GM18511 (cell line): ENCODE measurements at regions not wholly inside any gene's neighbourhood (a gene's known extent, or its start where the extent isn't known, plus 50 kb on each side); places are given as distances from the start of the nearest gene placed in this dataset.

Experiments used
- ATAC-seq: cut with Tn5 transposase; IDR thresholded peaks from one replicate; pipeline ENCODE4 v1.9.1; 2021; ENCODE audit warnings: mild to moderate bottlenecking, moderate library complexity; ENCODE audit not compliant: unreplicated experiment

DNA sequence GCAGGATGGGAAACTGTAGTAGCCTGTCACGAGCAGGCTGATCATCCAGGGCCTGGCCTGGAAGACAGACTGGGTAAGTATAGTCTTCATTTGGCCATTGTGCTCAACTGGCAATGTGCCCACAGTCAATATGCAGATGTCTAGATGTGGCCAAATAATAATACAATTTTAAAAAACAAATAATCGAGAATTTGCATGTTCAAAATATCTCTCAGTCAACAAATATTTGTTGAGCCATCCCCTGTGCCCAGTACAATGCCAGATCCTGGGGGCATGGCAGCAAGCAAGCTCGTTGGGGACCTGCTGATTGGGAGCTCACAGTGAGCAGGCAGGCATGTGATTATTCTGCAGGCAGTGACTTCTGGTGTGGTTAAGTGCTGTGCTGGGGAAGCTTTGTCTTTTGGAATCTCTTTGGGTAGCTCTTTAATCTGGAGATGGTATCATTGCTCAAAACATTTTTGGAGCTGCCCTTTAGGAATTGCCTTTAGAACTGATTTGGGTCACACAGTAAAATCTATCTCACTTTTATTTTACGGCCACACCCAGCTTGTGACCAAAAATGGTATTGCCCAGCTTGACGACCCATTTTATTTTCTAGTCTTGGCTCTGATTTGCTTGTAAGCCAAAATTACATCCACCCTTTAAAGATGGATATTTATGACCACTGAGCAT lies 92.2 kb downstream of the PLCE1 start:
- ATAC-seq, result no peak

DNA sequence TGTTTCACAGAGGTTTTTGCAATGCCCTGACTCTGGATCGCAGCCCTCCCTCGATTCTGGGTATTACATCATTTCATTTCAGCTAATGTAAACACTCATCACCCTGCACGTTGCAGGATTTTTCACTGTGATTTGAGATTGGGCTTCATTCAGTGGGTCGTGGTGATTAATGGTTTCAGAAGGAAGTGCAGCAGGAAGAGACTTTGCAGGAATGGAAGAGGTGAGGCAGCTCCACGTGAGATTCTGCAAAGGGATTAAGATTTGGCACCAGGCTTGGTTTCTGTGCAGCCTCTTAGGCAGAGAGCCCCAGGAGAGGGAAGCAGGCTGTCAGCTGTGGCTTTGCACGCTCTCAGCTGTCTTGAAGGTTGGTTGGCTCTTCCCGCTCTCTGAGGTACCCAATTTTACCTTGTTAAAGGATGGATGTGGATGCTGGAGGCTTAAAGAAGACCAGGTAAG lies 95.2 kb downstream of the PLCE1 start:
- no peak for ATAC-seq

- no peak for ATAC-seq
Measured at GRCh38 chr10:94091649-94092048, 97.9 kb downstream of the PLCE1 start.

GRCh38 chr10:94092848-94093247 lies 99.1 kb downstream of the PLCE1 start:
- no peak for ATAC-seq

DNA sequence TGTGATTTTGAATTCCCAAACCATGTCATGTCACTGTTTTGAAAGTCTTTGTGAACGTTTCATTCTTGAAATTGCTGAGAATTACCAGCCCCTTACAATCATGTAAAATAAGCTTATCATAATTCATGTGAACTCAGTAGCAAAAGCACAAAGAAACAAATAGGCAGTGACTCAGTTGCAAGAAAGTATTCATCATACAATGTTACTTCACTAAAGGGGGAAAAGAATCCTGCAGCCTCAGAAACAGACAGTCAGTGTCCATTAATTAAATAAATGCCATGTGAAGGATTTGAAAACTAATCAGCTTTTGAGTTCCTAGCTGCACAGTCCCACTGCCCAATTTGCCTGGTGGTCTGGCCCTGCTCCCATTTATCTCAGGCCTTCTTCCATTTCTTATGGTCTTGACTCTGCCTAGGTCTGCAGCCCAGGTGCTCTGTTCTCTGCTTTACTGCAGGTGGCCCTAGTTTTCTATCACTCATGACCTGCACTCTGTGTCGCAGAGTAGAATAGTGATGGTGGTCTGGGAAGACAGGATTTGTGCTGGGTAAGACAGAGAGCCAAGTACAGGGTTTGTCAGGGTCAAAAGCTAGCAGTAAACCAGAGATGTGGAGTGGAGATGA lies 99.7 kb downstream of the PLCE1 start:
- no peak for ATAC-seq

DNA sequence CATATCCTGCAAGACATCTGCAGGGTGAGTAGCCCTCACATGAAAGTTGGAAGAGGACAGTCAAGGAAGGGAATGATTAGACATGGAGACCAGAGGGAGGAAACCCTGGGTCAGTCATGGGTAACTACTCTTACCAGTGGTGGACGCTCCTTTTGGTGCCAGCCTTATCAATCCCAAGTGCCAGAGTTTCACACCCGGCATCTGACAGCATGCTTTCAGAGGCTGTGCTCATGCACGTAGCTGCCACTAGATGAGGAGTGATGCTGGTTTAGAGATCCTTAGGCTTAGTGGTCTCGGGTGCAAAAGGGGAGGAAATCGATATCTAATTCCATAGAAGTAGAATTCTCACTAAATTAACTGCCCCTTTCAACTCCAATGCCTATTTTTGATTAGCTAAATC lies 100.8 kb downstream of the PLCE1 start:
- no peak for ATAC-seq

- ATAC-seq, result no peak
Measured at GRCh38 chr10:94097656-94098055, 103.9 kb downstream of the PLCE1 start.

DNA sequence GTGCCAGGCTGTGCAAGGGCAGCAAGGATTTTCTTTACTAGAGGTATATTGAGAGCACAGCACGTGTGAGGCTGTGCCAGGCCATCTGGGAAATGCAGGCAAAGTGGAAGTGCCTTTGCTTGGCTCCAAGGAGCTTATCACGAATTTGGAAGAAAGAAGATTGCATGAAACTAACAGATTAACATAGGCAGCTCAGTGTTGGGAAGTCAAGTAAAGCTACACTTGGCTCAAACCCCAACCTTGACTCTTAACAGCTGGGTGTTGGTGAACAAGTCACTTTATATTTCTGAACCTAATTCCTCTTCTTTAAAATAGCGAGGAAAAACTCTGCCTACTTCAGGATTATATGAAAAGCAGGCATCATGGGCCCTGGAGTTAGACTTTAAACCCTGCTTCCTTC lies 105.2 kb downstream of the PLCE1 start:
- ATAC-seq, result no peak

DNA sequence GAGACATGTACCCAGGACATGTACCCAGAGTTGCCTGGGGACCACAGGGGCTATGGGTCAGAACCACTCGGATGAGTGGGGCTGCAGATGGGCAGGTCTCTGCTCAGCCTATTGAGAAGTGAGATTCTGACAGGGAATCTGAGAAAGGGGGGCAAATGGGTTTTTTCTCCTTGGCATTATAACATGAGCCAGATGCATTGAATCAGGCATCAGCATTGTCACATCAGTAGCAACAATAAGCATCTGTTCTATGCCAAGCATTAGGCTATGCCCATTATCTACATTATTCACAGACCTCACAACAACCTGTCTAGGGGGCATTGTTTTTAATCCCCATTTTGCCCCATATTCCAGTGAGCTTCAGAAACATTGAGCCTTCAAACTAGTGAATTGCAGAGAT lies 108.2 kb downstream of the PLCE1 start:
- ATAC-seq, result no peak

DNA sequence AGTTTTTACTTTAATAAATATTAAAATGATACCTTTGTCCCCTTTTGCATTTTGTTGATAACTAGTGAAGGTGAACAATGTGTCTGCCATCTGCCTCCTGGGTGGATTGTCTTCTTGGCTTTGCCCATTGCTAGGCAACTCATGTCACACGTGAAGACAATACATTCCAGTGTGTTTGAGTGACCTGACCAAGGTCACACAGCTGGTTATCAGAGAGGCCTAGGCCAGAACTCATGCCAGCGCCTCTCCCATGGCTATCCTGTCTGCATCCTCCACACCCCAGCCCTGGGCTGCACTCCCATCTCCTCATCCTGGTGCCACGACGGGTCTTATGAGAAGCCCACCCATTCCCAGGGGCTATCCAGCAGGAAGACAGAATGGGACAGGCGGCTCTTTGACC lies 108.7 kb downstream of the PLCE1 start:
- no peak for ATAC-seq

GRCh38 chr10:94103192-94103591 lies 109.5 kb downstream of the PLCE1 start:
- ATAC-seq, result no peak

GRCh38 chr10:94103801-94104221 lies 110.1 kb downstream of the PLCE1 start:
- no peak for ATAC-seq

- no peak for ATAC-seq
Measured at GRCh38 chr10:94104316-94105000, 110.7 kb downstream of the PLCE1 start.

DNA sequence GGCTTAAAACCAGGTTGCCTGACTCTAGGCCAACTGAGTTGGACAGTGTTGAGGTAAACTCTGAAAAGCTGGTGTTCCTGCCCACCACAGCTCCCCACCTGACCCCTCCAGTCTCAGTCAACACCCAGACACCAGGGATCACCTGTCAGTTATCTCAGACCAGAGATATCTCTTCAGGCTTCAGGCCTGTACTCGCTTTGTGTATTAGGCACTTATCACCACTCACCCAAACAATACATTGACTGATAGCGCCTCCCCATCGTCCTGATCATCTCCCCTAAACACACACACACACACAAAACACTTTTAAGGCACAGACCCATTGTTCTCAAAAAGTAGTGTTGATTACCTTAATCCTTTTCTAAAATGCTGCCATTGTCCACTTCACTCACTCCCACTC lies 111.5 kb downstream of the PLCE1 start:
- no peak for ATAC-seq

GRCh38 chr10:94107191-94107590 lies 113.5 kb downstream of the PLCE1 start:
- ATAC-seq, result no peak

DNA sequence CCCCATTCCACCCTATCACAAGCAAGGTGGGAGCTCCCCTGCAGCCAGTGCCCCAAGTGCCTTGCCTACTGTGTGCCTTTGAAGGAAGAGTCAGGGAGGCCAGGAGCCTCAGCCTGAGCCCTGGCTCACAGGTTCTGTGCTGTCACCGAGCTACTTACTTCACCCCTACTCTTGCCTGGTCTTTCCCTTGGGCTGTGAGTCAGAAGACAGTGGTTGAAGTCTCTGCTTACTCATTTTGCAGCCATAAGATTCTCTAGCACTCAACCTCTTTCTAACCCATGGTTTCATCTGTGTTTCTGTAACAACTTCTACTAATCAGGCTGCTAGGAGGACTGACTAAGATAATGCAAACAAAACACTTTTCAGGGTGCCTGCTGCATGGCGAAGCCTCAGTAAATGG lies 114.5 kb downstream of the PLCE1 start:
- ATAC-seq, result no peak

- no peak for ATAC-seq
Measured at GRCh38 chr10:94111367-94111766, 117.6 kb downstream of the PLCE1 start.

DNA sequence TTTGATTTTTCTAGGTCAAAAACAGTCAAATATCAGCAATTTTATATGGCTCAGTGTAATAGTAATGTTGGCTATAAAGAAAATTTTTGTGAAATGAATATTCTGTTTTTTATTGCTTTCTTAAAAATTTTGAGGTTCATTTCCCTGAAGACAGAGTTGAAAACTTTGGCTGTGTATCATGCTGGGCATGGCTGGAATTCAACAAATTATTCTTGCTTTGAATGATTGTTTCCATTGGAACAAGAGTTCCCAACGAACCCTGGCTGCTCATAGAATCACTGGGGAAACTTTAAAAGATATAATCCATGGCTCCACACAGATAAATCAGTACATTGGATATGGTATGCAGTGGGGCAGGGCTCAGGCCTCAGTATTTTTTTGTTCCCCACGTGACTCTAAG lies 118.6 kb downstream of the PLCE1 start:
- no peak for ATAC-seq

DNA sequence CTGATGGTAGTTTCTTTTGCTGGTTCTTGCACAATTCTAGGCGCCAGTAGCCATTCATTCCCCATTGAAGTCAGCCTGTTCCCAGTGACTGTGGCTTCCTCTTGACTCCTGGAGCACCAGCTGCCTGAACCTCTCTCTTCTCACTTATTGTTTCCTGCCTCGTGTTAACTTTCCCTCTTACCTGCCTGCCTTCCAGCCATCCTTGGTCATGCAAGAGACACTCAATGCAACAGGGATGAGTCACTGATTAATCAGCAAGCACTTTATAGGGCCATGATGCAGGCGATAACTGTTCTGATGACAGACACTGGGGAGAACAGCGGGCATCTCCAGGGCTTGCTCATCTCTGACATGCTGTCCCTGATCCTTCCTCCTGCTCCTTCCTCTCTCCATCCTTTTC lies 122.0 kb downstream of the PLCE1 start:
- ATAC-seq, result no peak

DNA sequence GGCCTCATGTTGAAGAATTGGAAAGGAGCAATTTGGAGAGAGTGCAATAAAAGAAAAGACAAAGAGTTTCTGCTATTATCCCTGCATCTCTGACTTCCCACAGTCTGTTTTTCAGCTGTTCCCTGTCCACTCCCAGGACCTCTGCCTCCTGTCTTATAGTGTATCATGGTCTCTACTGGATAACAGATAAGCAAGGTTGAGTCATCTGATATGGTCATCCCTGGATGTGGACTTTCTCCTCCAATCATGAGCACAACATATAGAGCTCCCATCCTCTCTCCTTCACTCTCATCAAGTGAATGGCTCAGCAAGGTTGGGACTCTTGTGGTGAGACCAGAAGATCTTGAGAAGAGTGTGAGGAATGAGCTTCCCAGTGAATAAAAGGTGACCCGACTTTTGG lies 123.1 kb downstream of the PLCE1 start:
- ATAC-seq, result no peak

- no peak for ATAC-seq
Measured at GRCh38 chr10:94122211-94122610, 128.5 kb downstream of the PLCE1 start.

- no peak for ATAC-seq
Measured at GRCh38 chr10:94123258-94123995, 129.7 kb downstream of the PLCE1 start.
